Neural cell (in vitro differentiated cells): ENCODE measurements at regions not wholly inside any gene's neighbourhood (a gene's known extent, or its start where the extent isn't known, plus 50 kb on each side); places are given as distances from the start of the nearest gene placed in this dataset.

Experiments
- H2AFZ ChIP-seq: fragments of 200-600, 300-800 bp; sonication (generic), shearing (Covaris generic); 2 replicates; pipeline ENCODE4 v1.6.0; 2014; ENCODE audit warnings: low read depth, mild to moderate bottlenecking, antibody characterized with exemption, low read length, moderate library complexity
- H3F3A ChIP-seq: fragments of 200-600 bp; shearing (Covaris generic); 2 replicates; pipeline ENCODE4 v1.6.1; 2016; ENCODE audit warnings: mild to moderate bottlenecking, moderate library complexity, mixed read lengths, antibody characterized with exemption, low read length; ENCODE audit not compliant: insufficient read depth, poor library complexity, severe bottlenecking
- H3K27ac ChIP-seq: fragments of 200-600, 300-800 bp; sonication (generic), shearing (Covaris generic); 2 replicates; pipeline ENCODE4 v1.5.1; 2014; ENCODE audit warnings: mild to moderate bottlenecking, low read length, moderate library complexity
- H3K27me3 ChIP-seq: fragments of 300-800, 200-600 bp; sonication (generic), shearing (Covaris generic); 2 replicates; pipeline ENCODE4 v1.6.0; 2014; ENCODE audit warnings: mild to moderate bottlenecking, low read depth, low read length, moderate library complexity; ENCODE audit not compliant: insufficient read depth
- H3K36me3 ChIP-seq: fragments of 300-800, 200-600 bp; sonication (generic), shearing (Covaris generic); 2 replicates; pipeline ENCODE4 v1.5.1; 2014; ENCODE audit warnings: mild to moderate bottlenecking, antibody characterized with exemption, low read length, moderate library complexity; ENCODE audit not compliant: insufficient read depth
- H3K4me2 ChIP-seq: fragments of 300-800, 200-600 bp; sonication (generic), shearing (Covaris generic); 2 replicates; pipeline ENCODE4 v1.6.0; 2014; ENCODE audit warnings: mild to moderate bottlenecking, low read length
- H3K4me3 ChIP-seq: fragments of 300-800, 200-600 bp; sonication (generic), shearing (Covaris generic); 2 replicates; pipeline ENCODE4 v1.5.1; 2014; ENCODE audit warnings: mild to moderate bottlenecking, low read length, moderate library complexity
- H3K79me2 ChIP-seq: fragments of 200-600 bp; shearing (Covaris generic); replicated peaks from 2 replicates; pipeline ENCODE4 v1.6.0; 2014; ENCODE audit warnings: mild to moderate bottlenecking, low read length, moderate library complexity; ENCODE audit not compliant: insufficient read depth
- H3K9ac ChIP-seq: fragments of 300-800, 200-600 bp; sonication (generic), shearing (Covaris generic); 2 replicates; pipeline ENCODE4 v1.6.1; 2016; ENCODE audit warnings: mild to moderate bottlenecking, low read length, mixed read lengths
- H3K9me2 ChIP-seq: fragments of 200-600 bp; shearing (Covaris generic); 2 replicates; pipeline ENCODE4 v1.6.1; 2016; ENCODE audit warnings: mild to moderate bottlenecking, low read length, mixed read lengths; ENCODE audit not compliant: insufficient read depth
- H3K9me3 ChIP-seq: fragments of 200-600, 300-800 bp; sonication (generic), shearing (Covaris generic); 2 replicates; pipeline ENCODE4 v1.6.1; 2016; ENCODE audit warnings: mild to moderate bottlenecking, mixed run types, low read length, moderate library complexity, mixed read lengths
- H4K20me1 ChIP-seq: fragments of 200-600 bp; shearing (Covaris generic); 2 replicates; pipeline ENCODE4 v1.6.1; 2016; ENCODE audit warnings: mild to moderate bottlenecking, mixed run types; ENCODE audit not compliant: insufficient read depth
- CTCF ChIP-seq: fragments of 450-650 bp; IDR thresholded peaks from 2 replicates; pipeline ENCODE4 v1.5.1; 2014; ENCODE audit warnings: antibody characterized with exemption, mild to moderate bottlenecking, moderate library complexity; ENCODE audit not compliant: poor library complexity, severe bottlenecking
- EP300 ChIP-seq: fragments of 450-650 bp; conservative IDR thresholded peaks from 2 replicates; pipeline ENCODE4 v1.6.1; 2014; ENCODE audit warnings: antibody characterized with exemption, mild to moderate bottlenecking, moderate library complexity; ENCODE audit not compliant: poor library complexity, severe bottlenecking
- EZH2 ChIP-seq: fragments of 200-600, 300-800 bp; shearing (Covaris generic), sonication (generic); IDR thresholded peaks from 2 replicates; pipeline ENCODE4 v1.6.1; 2014; ENCODE audit warnings: antibody characterized with exemption, low read length, borderline replicate concordance, mild to moderate bottlenecking; ENCODE audit not compliant: insufficient read depth, poor library complexity, severe bottlenecking
- MXI1 ChIP-seq: fragments of 450-650 bp; conservative IDR thresholded peaks from 2 replicates; pipeline ENCODE4 v1.6.1; 2014; ENCODE audit warnings: antibody characterized with exemption, mild to moderate bottlenecking; ENCODE audit not compliant: poor library complexity, severe bottlenecking
- POLR2AphosphoS5 ChIP-seq: IDR thresholded peaks from 2 replicates; pipeline ENCODE4 v1.6.1; 2012
- RAD21 ChIP-seq: fragments of 450-650 bp; conservative IDR thresholded peaks from 2 replicates; pipeline ENCODE4 v1.6.1; 2014; ENCODE audit warnings: antibody characterized with exemption, mild to moderate bottlenecking, moderate library complexity
- REST ChIP-seq: IDR thresholded peaks from 2 replicates; pipeline ENCODE4 v1.6.1; 2012; ENCODE audit warnings: borderline replicate concordance
- SMC3 ChIP-seq: fragments of 450-650 bp; conservative IDR thresholded peaks from 2 replicates; pipeline ENCODE4 v1.6.1; 2014; ENCODE audit warnings: antibody characterized with exemption, mild to moderate bottlenecking, moderate library complexity; ENCODE audit not compliant: poor library complexity
- TAF1 ChIP-seq: IDR thresholded peaks from 2 replicates; pipeline ENCODE4 v1.6.1; 2012; ENCODE audit warnings: low read depth

GRCh38 chr12:78490861-78491260 is 373.7 kb upstream of the SYT1 start:
- TF ChIP-seq POLR2AphosphoS5 (peak; percentile 29), SMC3 (no peak)
- Histone ChIP-seq H3K4me2 (no peak overlapping the region), H3K27ac (no peak overlapping the region), H3K27me3 (no peaks in the 10 kb centered on the region), H3K36me3 (no peaks in the 10 kb centered on the region), H3K9me2 (no peaks in the 10 kb centered on the region), H3K9me3 (no peaks in the 10 kb centered on the region), H2AFZ (no peak overlapping the region), H3K4me3 (no peak overlapping the region), H3F3A (no peaks in the 10 kb centered on the region), H4K20me1 (no peaks in the 10 kb centered on the region), H3K9ac (no peak overlapping the region), H3K79me2 (no peaks in the 10 kb centered on the region)

GRCh38 chr12:78494911-78495310 is 369.7 kb upstream of the SYT1 start:
- Histone ChIP-seq H4K20me1 (no peaks in the 10 kb centered on the region), H3K4me2 (no peak overlapping the region), H3K9ac (no peak overlapping the region), H3K4me3 (no peak overlapping the region), H3K27me3 (no peaks in the 10 kb centered on the region), H3K79me2 (no peaks in the 10 kb centered on the region), H3K27ac (no peak overlapping the region), H3F3A (no peaks in the 10 kb centered on the region), H3K36me3 (no peaks in the 10 kb centered on the region), H3K9me2 (no peaks in the 10 kb centered on the region), H3K9me3 (no peaks in the 10 kb centered on the region), H2AFZ (no peak overlapping the region)
- TF ChIP-seq RAD21: no peak
- no peak for TF ChIP-seq CTCF
- TF ChIP-seq EZH2: no peak
- TF ChIP-seq REST: no peak
- TF ChIP-seq TAF1: no peak
- TF ChIP-seq EP300: no peak
- no peak for TF ChIP-seq MXI1
- no peak for TF ChIP-seq POLR2AphosphoS5
- no peak for TF ChIP-seq SMC3

GRCh38 chr12:78501825-78502224 is 362.7 kb upstream of the SYT1 start:
- Histone ChIP-seq H3K79me2 (no peaks in the 10 kb centered on the region), H3F3A (no peaks in the 10 kb centered on the region), H3K4me3 (no peak overlapping the region), H3K9me2 (no peaks in the 10 kb centered on the region), H3K4me2 (no peak overlapping the region), H3K36me3 (no peaks in the 10 kb centered on the region), H3K27me3 (no peaks in the 10 kb centered on the region), H3K9me3 (no peaks in the 10 kb centered on the region), H2AFZ (no peak overlapping the region), H3K9ac (no peak overlapping the region), H3K27ac (no peak overlapping the region), H4K20me1 (no peaks in the 10 kb centered on the region)
- TF ChIP-seq REST (no peak), TAF1 (no peak), EZH2 (no peak), POLR2AphosphoS5 (no peak), EP300 (no peak), CTCF (no peak), SMC3 (no peak), MXI1 (no peak), RAD21 (no peak)
